GM10266 (cell line): ENCODE measurements at regions not wholly inside any gene's neighbourhood (a gene's known extent, or its start where the extent isn't known, plus 50 kb on each side); places are given as distances from the start of the nearest gene placed in this dataset.

ENCODE experiments used
- DNase-seq: peaks from one replicate; pipeline ENCODE4 v3.0.0; 2012; ENCODE audit errors: extremely low spot score
- CTCF ChIP-seq: IDR thresholded peaks from 2 replicates; pipeline ENCODE4 v1.5.1; 2012; ENCODE audit warnings: mild to moderate bottlenecking, low read depth; ENCODE audit not compliant: control insufficient read depth, insufficient read depth; ENCODE audit errors: missing control alignments

- TF ChIP-seq CTCF, result no peak
- DNase-seq, result no peak
Measured at GRCh38 chr12:30219047-30219446, 435.3 kb upstream of the TMTC1 start.

- DNase-seq, result no peak
Measured at GRCh38 chr12:30218073-30218472, 434.3 kb upstream of the TMTC1 start.

GRCh38 chr12:30213166-30213565, 429.4 kb upstream of the TMTC1 start:
- no peak for DNase-seq
- no peak for TF ChIP-seq CTCF

More at GRCh38 chr12:30218073-30218472, 434.3 kb upstream of the TMTC1 start:
- no peak for TF ChIP-seq CTCF

GRCh38 chr12:30211743-30212142, 428.0 kb upstream of the TMTC1 start:
- no peak for TF ChIP-seq CTCF
- no peak for DNase-seq

- no peak for TF ChIP-seq CTCF
- no peak for DNase-seq
Measured at GRCh38 chr12:30203981-30204380, 420.2 kb upstream of the TMTC1 start.

GRCh38 chr12:30202521-30203254, 418.9 kb upstream of the TMTC1 start:
- no peak for DNase-seq
- TF ChIP-seq CTCF, result no peak

GRCh38 chr12:30201301-30202160, 417.8 kb upstream of the TMTC1 start:
- no peak for DNase-seq

More at GRCh38 chr12:30201301-30202160, 417.8 kb upstream of the TMTC1 start:
- TF ChIP-seq CTCF, result no peak
